ENCODE measurements at regions not wholly inside any gene's neighbourhood (a gene's known extent, or its start where the extent isn't known, plus 50 kb on each side); places are given as distances from the start of the nearest gene placed in this dataset.

GRCh38 chr10:131636841-131637724 is 263.7 kb upstream of the PPP2R2D start (continued):
- TF ChIP-seq ZBTB11 (CRISPR knock-in tag; IDR thresholded peaks at IDR 0.05), result no peak
- no peak for TF ChIP-seq MLLT1 (IDR thresholded peaks at IDR 0.05)
- TF ChIP-seq ZNF207 (IDR thresholded peaks at IDR 0.05; ENCODE audit: borderline replicate concordance), result no peak
- no peak for TF ChIP-seq ZBTB33 (IDR thresholded peaks at IDR 0.05)
- TF ChIP-seq HCFC1 (IDR thresholded peaks at IDR 0.05; ENCODE audit: low read length), result no peak
- TF ChIP-seq ZNF592 (IDR thresholded peaks at IDR 0.05), result no peak
- TF ChIP-seq ZBTB4 (CRISPR knock-in tag; IDR thresholded peaks at IDR 0.05), result no peak
